GM19397 (cell line): ENCODE measurements at regions not wholly inside any gene's neighbourhood (a gene's known extent, or its start where the extent isn't known, plus 50 kb on each side); places are given as distances from the start of the nearest gene placed in this dataset.

Experiments used
- ATAC-seq: cut with Tn5 transposase; IDR thresholded peaks from one replicate; pipeline ENCODE4 v1.9.1; 2021; ENCODE audit warnings: mild to moderate bottlenecking, moderate library complexity; ENCODE audit not compliant: unreplicated experiment

- no peak for ATAC-seq
Measured at GRCh38 chr1:221805121-221805520, 63.2 kb upstream of the DUSP10 start.

- no peak for ATAC-seq
Measured at GRCh38 chr1:221804303-221804702, 62.4 kb upstream of the DUSP10 start.

GRCh38 chr1:221801773-221802516 lies 60.1 kb upstream of the DUSP10 start:
- no peak for ATAC-seq

- no peak for ATAC-seq
Measured at GRCh38 chr1:221801251-221801661, 59.4 kb upstream of the DUSP10 start.

GRCh38 chr1:221800831-221801230 lies 58.9 kb upstream of the DUSP10 start:
- ATAC-seq = no peak

GRCh38 chr1:221797506-221797905 lies 55.6 kb upstream of the DUSP10 start:
- no peak for ATAC-seq

GRCh38 chr1:221796700-221797099 lies 54.8 kb upstream of the DUSP10 start:
- no peak for ATAC-seq

- no peak for ATAC-seq
Measured at GRCh38 chr1:221795380-221795779, 53.5 kb upstream of the DUSP10 start.

- no peak for ATAC-seq
Measured at GRCh38 chr1:221794935-221795334, 53.0 kb upstream of the DUSP10 start.

GRCh38 chr1:221794079-221794670 lies 52.3 kb upstream of the DUSP10 start:
- ATAC-seq = peak; percentile 45

- peak; percentile 81 for ATAC-seq
Measured at GRCh38 chr1:221793439-221794078, 51.7 kb upstream of the DUSP10 start.

GRCh38 chr1:221791846-221792245 lies 50.0 kb upstream of the DUSP10 start:
- ATAC-seq = no peak
